ENCODE measurements at regions not wholly inside any gene's neighbourhood (a gene's known extent, or its start where the extent isn't known, plus 50 kb on each side); places are given as distances from the start of the nearest gene placed in this dataset.

DNA sequence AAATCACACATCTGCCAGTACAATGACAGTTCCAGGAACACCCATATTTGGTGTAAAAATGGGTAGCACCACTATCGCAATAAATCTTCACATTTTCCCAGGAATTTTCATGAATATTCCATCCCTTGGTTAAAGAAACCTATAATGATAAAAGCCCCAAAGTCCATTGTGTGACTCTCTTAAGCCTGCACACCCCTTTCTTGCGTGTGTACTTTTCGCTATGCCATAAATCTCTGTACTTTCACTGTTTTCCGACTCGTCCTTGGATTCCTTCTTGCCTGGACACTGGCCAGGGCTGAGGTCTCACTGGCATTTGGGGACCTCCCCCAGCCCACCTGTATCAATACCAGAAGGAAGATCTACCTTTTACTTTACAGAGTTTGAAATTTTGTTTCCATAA, 172.3 kb downstream of the RNF152 start:
- TF ChIP-seq, protein P1, sequence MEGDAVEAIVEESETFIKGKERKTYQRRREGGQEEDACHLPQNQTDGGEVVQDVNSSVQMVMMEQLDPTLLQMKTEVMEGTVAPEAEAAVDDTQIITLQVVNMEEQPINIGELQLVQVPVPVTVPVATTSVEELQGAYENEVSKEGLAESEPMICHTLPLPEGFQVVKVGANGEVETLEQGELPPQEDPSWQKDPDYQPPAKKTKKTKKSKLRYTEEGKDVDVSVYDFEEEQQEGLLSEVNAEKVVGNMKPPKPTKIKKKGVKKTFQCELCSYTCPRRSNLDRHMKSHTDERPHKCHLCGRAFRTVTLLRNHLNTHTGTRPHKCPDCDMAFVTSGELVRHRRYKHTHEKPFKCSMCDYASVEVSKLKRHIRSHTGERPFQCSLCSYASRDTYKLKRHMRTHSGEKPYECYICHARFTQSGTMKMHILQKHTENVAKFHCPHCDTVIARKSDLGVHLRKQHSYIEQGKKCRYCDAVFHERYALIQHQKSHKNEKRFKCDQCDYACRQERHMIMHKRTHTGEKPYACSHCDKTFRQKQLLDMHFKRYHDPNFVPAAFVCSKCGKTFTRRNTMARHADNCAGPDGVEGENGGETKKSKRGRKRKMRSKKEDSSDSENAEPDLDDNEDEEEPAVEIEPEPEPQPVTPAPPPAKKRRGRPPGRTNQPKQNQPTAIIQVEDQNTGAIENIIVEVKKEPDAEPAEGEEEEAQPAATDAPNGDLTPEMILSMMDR (IDR thresholded peaks at IDR 0.05), result no peak
- no peak for TF ChIP-seq POLR2A (IDR thresholded peaks at IDR 0.05)
